MM.1S (cell line): ENCODE measurements at regions not wholly inside any gene's neighbourhood (a gene's known extent, or its start where the extent isn't known, plus 50 kb on each side); places are given as distances from the start of the nearest gene placed in this dataset.

ENCODE experiments used
- DNase-seq: peaks from one replicate; pipeline ENCODE4 v3.0.0-alpha.2; 2015
- H2AFZ ChIP-seq: fragments of 300-600 bp; sonication (generic); 2 replicates; pipeline ENCODE4 v1.6.0; 2016; ENCODE audit warnings: antibody characterized with exemption, low read length
- H3F3A ChIP-seq: fragments of 300-600 bp; sonication (generic); 2 replicates; pipeline ENCODE4 v1.6.1; 2016; ENCODE audit warnings: mild to moderate bottlenecking, antibody characterized with exemption, low read length, moderate library complexity, mixed read lengths; ENCODE audit not compliant: insufficient read depth
- H3K27ac ChIP-seq: fragments of 300-600 bp; sonication (generic); 2 replicates; pipeline ENCODE4 v1.5.1; 2016; ENCODE audit warnings: mild to moderate bottlenecking, low read length
- H3K27me3 ChIP-seq: fragments of 300-600 bp; sonication (generic); replicated peaks from 2 replicates; pipeline ENCODE4 v1.6.0; 2016; ENCODE audit warnings: low read length; ENCODE audit not compliant: insufficient read depth
- H3K36me3 ChIP-seq: fragments of 300-600 bp; sonication (generic); replicated peaks from 2 replicates; pipeline ENCODE4 v1.6.1; 2016; ENCODE audit warnings: mild to moderate bottlenecking, low read length, mixed read lengths; ENCODE audit not compliant: insufficient read depth
- H3K4me1 ChIP-seq: fragments of 300-600 bp; sonication (generic); 2 replicates; pipeline ENCODE4 v1.6.1; 2016; ENCODE audit warnings: low read length, mixed read lengths
- H3K4me2 ChIP-seq: fragments of 300-600 bp; sonication (generic); 2 replicates; pipeline ENCODE4 v1.6.0; 2016; ENCODE audit warnings: low read depth, low read length
- H3K4me3 ChIP-seq: fragments of 300-600 bp; sonication (generic); 2 replicates; pipeline ENCODE4 v1.5.1; 2016; ENCODE audit warnings: low read length, mixed read lengths
- H3K79me2 ChIP-seq: fragments of 300-600 bp; sonication (generic); 2 replicates; pipeline ENCODE4 v1.6.1; 2016; ENCODE audit warnings: mixed run types, low read length, mixed read lengths
- H3K9ac ChIP-seq: fragments of 300-600 bp; sonication (generic); 2 replicates; pipeline ENCODE4 v1.6.1; 2016; ENCODE audit warnings: low read length, mixed read lengths
- H3K9me2 ChIP-seq: fragments of 300-600 bp; sonication (generic); replicated peaks from 2 replicates; pipeline ENCODE4 v1.6.1; 2016; ENCODE audit warnings: mild to moderate bottlenecking, low read length, mixed read lengths; ENCODE audit not compliant: insufficient read depth
- H3K9me3 ChIP-seq: fragments of 300-600 bp; sonication (generic); replicated peaks from 2 replicates; pipeline ENCODE4 v1.6.1; 2016; ENCODE audit warnings: mild to moderate bottlenecking, low read length, mixed read lengths; ENCODE audit not compliant: insufficient read depth
- H4K20me1 ChIP-seq: fragments of 300-600 bp; sonication (generic); 2 replicates; pipeline ENCODE4 v1.6.1; 2016; ENCODE audit warnings: mild to moderate bottlenecking, low read length, moderate library complexity, mixed read lengths; ENCODE audit not compliant: insufficient read depth
- CTCF ChIP-seq: fragments of 300-600 bp; sonication (generic); IDR thresholded peaks from 2 replicates; pipeline ENCODE4 v1.5.1; 2016; ENCODE audit warnings: antibody characterized with exemption, low read length, mixed read lengths
- EZH2 ChIP-seq: fragments of 300-600 bp; sonication (generic); optimal IDR thresholded peaks from 2 replicates; pipeline ENCODE3; 2017; ENCODE audit warnings: low read depth, mild to moderate bottlenecking, antibody characterized with exemption, low read length, mixed read lengths
- EZH2phosphoT487 ChIP-seq: fragments of 300-600 bp; sonication (generic); IDR thresholded peaks from 2 replicates; pipeline ENCODE4 v1.6.1; 2018; ENCODE audit warnings: antibody characterized with exemption, low read length

GRCh38 chr13:104895521-104895920, 1639.9 kb downstream of the EFNB2 start:
- TF ChIP-seq EZH2 = no peak

GRCh38 chr13:104875038-104875754, 1660.3 kb downstream of the EFNB2 start:
- H2AFZ ChIP-seq = no peak overlapping the region

More at GRCh38 chr13:104895521-104895920, 1639.9 kb downstream of the EFNB2 start:
- no peaks in the 10 kb centered on the region for H3F3A ChIP-seq
- no peak for DNase-seq
- no peaks in the 10 kb centered on the region for H3K79me2 ChIP-seq
- H3K9ac ChIP-seq = no peak overlapping the region
- H2AFZ ChIP-seq = no peak overlapping the region
- H4K20me1 ChIP-seq = no peaks in the 10 kb centered on the region
- H3K9me2 ChIP-seq = no peaks in the 10 kb centered on the region
- H3K27ac ChIP-seq = no peak overlapping the region
- no peaks in the 10 kb centered on the region for H3K27me3 ChIP-seq
- no peak overlapping the region for H3K4me2 ChIP-seq
- no peaks in the 10 kb centered on the region for H3K9me3 ChIP-seq
- no peak overlapping the region for H3K4me3 ChIP-seq
- no peaks in the 10 kb centered on the region for H3K4me1 ChIP-seq
- no peaks in the 10 kb centered on the region for H3K36me3 ChIP-seq

GRCh38 chr13:104872153-104872552, 1663.3 kb downstream of the EFNB2 start:
- H3K4me1 ChIP-seq = no peaks in the 10 kb centered on the region

More at GRCh38 chr13:104875038-104875754, 1660.3 kb downstream of the EFNB2 start:
- Histone ChIP-seq H3K9me2 (no peaks in the 10 kb centered on the region), H3K9me3 (no peaks in the 10 kb centered on the region), H4K20me1 (no peaks in the 10 kb centered on the region), H3K36me3 (no peaks in the 10 kb centered on the region), H3K27ac (no peak overlapping the region), H3K4me3 (no peak overlapping the region), H3K27me3 (no peaks in the 10 kb centered on the region), H3K79me2 (no peaks in the 10 kb centered on the region), H3K4me2 (no peak overlapping the region), H3K9ac (no peak overlapping the region), H3F3A (no peaks in the 10 kb centered on the region), H3K4me1 (no peaks in the 10 kb centered on the region)
- DNase-seq = no peak
- TF ChIP-seq EZH2phosphoT487 = no peak
- no peak for TF ChIP-seq EZH2
- no peak for TF ChIP-seq CTCF

GRCh38 chr13:104871456-104871855, 1664.0 kb downstream of the EFNB2 start:
- no peaks in the 10 kb centered on the region for H3K27me3 ChIP-seq
- H3K9ac ChIP-seq = no peak overlapping the region
- H3K4me2 ChIP-seq = no peak overlapping the region
- H3F3A ChIP-seq = no peaks in the 10 kb centered on the region
- no peaks in the 10 kb centered on the region for H3K79me2 ChIP-seq
- no peaks in the 10 kb centered on the region for H3K4me1 ChIP-seq
- no peaks in the 10 kb centered on the region for H3K9me3 ChIP-seq
- no peak overlapping the region for H2AFZ ChIP-seq
- no peaks in the 10 kb centered on the region for H4K20me1 ChIP-seq
- no peaks in the 10 kb centered on the region for H3K9me2 ChIP-seq
- no peaks in the 10 kb centered on the region for H3K36me3 ChIP-seq
- H3K4me3 ChIP-seq = no peak overlapping the region
- TF ChIP-seq CTCF (no peak), EZH2 (no peak), EZH2phosphoT487 (no peak)
- no peak overlapping the region for H3K27ac ChIP-seq
- no peak for DNase-seq

More at GRCh38 chr13:104872153-104872552, 1663.3 kb downstream of the EFNB2 start:
- TF ChIP-seq EZH2 = no peak
- Histone ChIP-seq H3K79me2 (no peaks in the 10 kb centered on the region), H2AFZ (no peak overlapping the region), H3F3A (no peaks in the 10 kb centered on the region), H3K9me2 (no peaks in the 10 kb centered on the region), H3K36me3 (no peaks in the 10 kb centered on the region), H4K20me1 (no peaks in the 10 kb centered on the region), H3K4me2 (no peak overlapping the region), H3K4me3 (no peak overlapping the region), H3K9me3 (no peaks in the 10 kb centered on the region), H3K27ac (no peak overlapping the region), H3K27me3 (no peaks in the 10 kb centered on the region), H3K9ac (no peak overlapping the region)
- DNase-seq = no peak
